Amniotic epithelial cell (primary cell): ENCODE measurements at regions not wholly inside any gene's neighbourhood (a gene's known extent, or its start where the extent isn't known, plus 50 kb on each side); places are given as distances from the start of the nearest gene placed in this dataset.
A peak's percentile ranks its signal among the peaks of the same experiment; 100 is the strongest.

Experiments used
- DNase-seq: peaks from one replicate; pipeline ENCODE4 v3.0.0-alpha.2; 2010; ENCODE audit warnings: low read depth

- no peak for DNase-seq
These were observed 371.4 kb downstream of the HDGFL1 start for GRCh38 chr6:22940581-22941290.

- no peak for DNase-seq
These were observed 373.0 kb downstream of the HDGFL1 start for GRCh38 chr6:22942403-22942802.

- peak; percentile 47 for DNase-seq
These were observed 374.0 kb downstream of the HDGFL1 start for GRCh38 chr6:22943327-22943726.

- no peak for DNase-seq
These were observed 380.6 kb downstream of the HDGFL1 start for GRCh38 chr6:22949967-22950366.

GRCh38 chr6:22952097-22952496, 382.7 kb downstream of the HDGFL1 start:
- no peak for DNase-seq

GRCh38 chr6:22954749-22955385, 385.5 kb downstream of the HDGFL1 start:
- DNase-seq: peak; percentile 43

- no peak for DNase-seq
These were observed 386.8 kb downstream of the HDGFL1 start for GRCh38 chr6:22956029-22956681.

- DNase-seq: no peak
These were observed 389.3 kb downstream of the HDGFL1 start for GRCh38 chr6:22958677-22959076.

GRCh38 chr6:22959571-22959970, 390.2 kb downstream of the HDGFL1 start:
- no peak for DNase-seq

GRCh38 chr6:22964334-22964733, 395.0 kb downstream of the HDGFL1 start:
- DNase-seq: no peak

- DNase-seq: no peak
These were observed 396.5 kb downstream of the HDGFL1 start for GRCh38 chr6:22965889-22966288.

GRCh38 chr6:22966691-22967422, 397.5 kb downstream of the HDGFL1 start:
- DNase-seq: no peak

- no peak for DNase-seq
These were observed 400.6 kb downstream of the HDGFL1 start for GRCh38 chr6:22970004-22970403.

- no peak for DNase-seq
These were observed 403.4 kb downstream of the HDGFL1 start for GRCh38 chr6:22972771-22973170.

- no peak for DNase-seq
These were observed 405.7 kb downstream of the HDGFL1 start for GRCh38 chr6:22975079-22975478.

- DNase-seq: peak; percentile 25
These were observed 411.1 kb downstream of the HDGFL1 start for GRCh38 chr6:22980446-22980845.

- DNase-seq: no peak
These were observed 432.8 kb downstream of the HDGFL1 start for GRCh38 chr6:23002044-23002619.

GRCh38 chr6:23003671-23004467, 434.5 kb downstream of the HDGFL1 start:
- DNase-seq: peak; percentile 98

- no peak for DNase-seq
These were observed 437.3 kb downstream of the HDGFL1 start for GRCh38 chr6:23006656-23007055.

GRCh38 chr6:23011615-23012014, 442.2 kb downstream of the HDGFL1 start:
- no peak for DNase-seq

- DNase-seq: peak; percentile 26
These were observed 444.4 kb downstream of the HDGFL1 start for GRCh38 chr6:23013776-23014175.
